Ishikawa (cell line): ENCODE measurements at regions not wholly inside any gene's neighbourhood (a gene's known extent, or its start where the extent isn't known, plus 50 kb on each side); places are given as distances from the start of the nearest gene placed in this dataset.

Source experiments
- EP300 ChIP-seq: IDR thresholded peaks from 2 replicates; pipeline ENCODE4 v1.6.1; 2012; ENCODE audit warnings: borderline replicate concordance
- NFIC ChIP-seq: IDR thresholded peaks from 2 replicates; pipeline ENCODE4 v1.6.1; 2012
- RAD21 ChIP-seq: IDR thresholded peaks from 2 replicates; pipeline ENCODE4 v1.6.1; 2012; ENCODE audit warnings: low read depth
- ZBTB7A ChIP-seq: IDR thresholded peaks from 2 replicates; pipeline ENCODE4 v1.6.1; 2012; ENCODE audit warnings: low read depth

GRCh38 chr18:40006634-40007033 is 1948.4 kb upstream of the PIK3C3 start:
- TF ChIP-seq ZBTB7A, result no peak
- TF ChIP-seq RAD21, result peak; percentile 39; the same call in 1 of the 2 replicates
- no peak for TF ChIP-seq EP300
- no peak for TF ChIP-seq NFIC
